Epithelial cell of esophagus (primary cell): ENCODE measurements at regions not wholly inside any gene's neighbourhood (a gene's known extent, or its start where the extent isn't known, plus 50 kb on each side); places are given as distances from the start of the nearest gene placed in this dataset.

Source experiments
- DNase-seq: peaks from one replicate; pipeline ENCODE4 v3.0.0; 2010; ENCODE audit warnings: low read depth
- H3K4me3 ChIP-seq: 2 replicates; pipeline ENCODE4 v1.5.1; 2011; ENCODE audit warnings: mild to moderate bottlenecking, low read length, control low read depth
- TF ChIP-seq, protein P1 (sequence below): IDR thresholded peaks from 2 replicates; pipeline ENCODE4 v1.5.1; 2011; ENCODE audit warnings: low read depth, mild to moderate bottlenecking, low read length, control low read depth, inconsistent platforms; ENCODE audit not compliant: insufficient read depth; ENCODE audit errors: missing control alignments

GRCh38 chrX:93528917-93529316, 144.5 kb downstream of the NAP1L3 start:
- H3K4me3 ChIP-seq: no peak overlapping the region
- DNase-seq: no peak
- TF ChIP-seq, protein P1, sequence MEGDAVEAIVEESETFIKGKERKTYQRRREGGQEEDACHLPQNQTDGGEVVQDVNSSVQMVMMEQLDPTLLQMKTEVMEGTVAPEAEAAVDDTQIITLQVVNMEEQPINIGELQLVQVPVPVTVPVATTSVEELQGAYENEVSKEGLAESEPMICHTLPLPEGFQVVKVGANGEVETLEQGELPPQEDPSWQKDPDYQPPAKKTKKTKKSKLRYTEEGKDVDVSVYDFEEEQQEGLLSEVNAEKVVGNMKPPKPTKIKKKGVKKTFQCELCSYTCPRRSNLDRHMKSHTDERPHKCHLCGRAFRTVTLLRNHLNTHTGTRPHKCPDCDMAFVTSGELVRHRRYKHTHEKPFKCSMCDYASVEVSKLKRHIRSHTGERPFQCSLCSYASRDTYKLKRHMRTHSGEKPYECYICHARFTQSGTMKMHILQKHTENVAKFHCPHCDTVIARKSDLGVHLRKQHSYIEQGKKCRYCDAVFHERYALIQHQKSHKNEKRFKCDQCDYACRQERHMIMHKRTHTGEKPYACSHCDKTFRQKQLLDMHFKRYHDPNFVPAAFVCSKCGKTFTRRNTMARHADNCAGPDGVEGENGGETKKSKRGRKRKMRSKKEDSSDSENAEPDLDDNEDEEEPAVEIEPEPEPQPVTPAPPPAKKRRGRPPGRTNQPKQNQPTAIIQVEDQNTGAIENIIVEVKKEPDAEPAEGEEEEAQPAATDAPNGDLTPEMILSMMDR: no peak
